A549 (cell line): ENCODE measurements at regions not wholly inside any gene's neighbourhood (a gene's known extent, or its start where the extent isn't known, plus 50 kb on each side); places are given as distances from the start of the nearest gene placed in this dataset.
A peak's percentile ranks its signal among the peaks of the same experiment; 100 is the strongest.

Experiments
- ATAC-seq, 2 experiments: fragments of 200-7000 bp in 1 of 2; fragments of >200 bp in 1 of 2; cut with Nextera tagmentation in 1 of 2; cut with Tn5 transposase in 1 of 2; 3 replicates each; pipeline versions ENCODE4 v1.8.0 to v1.9.1; 2018 to 2020; ENCODE audit warnings: mild to moderate bottlenecking in 1 of 2, moderate library complexity in 1 of 2
- CTCF ChIA-PET: fragments of 300-600 bp; sonication (Branson Sonifier 250); formaldehyde crosslinking; extraction: SDS; loops from one replicate; lab custom pipeline; 2021; ENCODE audit warnings: antibody characterized with exemption, inconsistent platforms; lab: Yijun Ruan, JAX
- POLR2A ChIA-PET: fragments of 350-600 bp; formaldehyde crosslinking; extraction: SDS; loops from one replicate; lab custom pipeline; 2021; ENCODE audit warnings: antibody characterized with exemption, inconsistent platforms; lab: Yijun Ruan, JAX
- DNase-seq, 2 experiments: peaks; one replicate each; pipeline versions ENCODE4 v3.0.0 to v3.0.0-alpha.2; 2011 to 2016; ENCODE audit warnings: low read depth in 1 of 2, low spot score in 1 of 2
- FAIRE-seq: peaks from 2 replicates; lab custom pipeline; 2011; peaks lifted over from hg19 to GRCh38; lab: Jason Lieb, UNC
- H3K27ac ChIP-seq, 2 experiments: fragments of >200 bp; sonication (Bioruptor Twin); formaldehyde crosslinking; 3 replicates each; pipeline ENCODE4 v1.5.1; 2016 to 2017
- H3K4me1 ChIP-seq: fragments of >200 bp; sonication (Bioruptor Twin); formaldehyde crosslinking; 3 replicates; pipeline ENCODE4 v1.6.1; 2016
- H3K4me2 ChIP-seq: fragments of >200 bp; sonication (Bioruptor Twin); formaldehyde crosslinking; 3 replicates; pipeline ENCODE4 v1.6.1; 2016
- H3K4me3 ChIP-seq: fragments of >200 bp; sonication (Bioruptor Twin); formaldehyde crosslinking; 3 replicates; pipeline ENCODE4 v1.5.1; 2016
- H3K9me3 ChIP-seq: fragments of >200 bp; sonication (Bioruptor Twin); formaldehyde crosslinking; 3 replicates; pipeline ENCODE4 v1.6.1; 2016
- EHF ChIP-seq: fragments of 250-450 bp; sonication (Bioruptor Pico); IDR thresholded peaks from 2 replicates; pipeline ENCODE4 v1.5.0; 2020; ENCODE audit warnings: mild to moderate bottlenecking
- FOSL2 ChIP-seq, 2 experiments: fragments of 450-650 bp in 1 of 2; fragments of >200 bp in 1 of 2; sonication (Bioruptor Twin) in 1 of 2; formaldehyde crosslinking; IDR thresholded peaks; 2 replicates each; pipeline versions ENCODE4 v1.5.0 to v1.6.1; 2016 to 2020; ENCODE audit warnings: mild to moderate bottlenecking in 1 of 2, moderate library complexity in 1 of 2
- GATA3 ChIP-seq: IDR thresholded peaks from 2 replicates; pipeline ENCODE4 v1.6.1; 2012; ENCODE audit warnings: borderline replicate concordance
- KDM1A ChIP-seq: fragments of 200-600 bp; sonication (generic); IDR thresholded peaks from 2 replicates; pipeline ENCODE4 v1.6.1; 2016; ENCODE audit warnings: low read depth, mild to moderate bottlenecking
- KDM5A ChIP-seq: fragments of 200-600 bp; sonication (generic); IDR thresholded peaks from 2 replicates; pipeline ENCODE4 v1.6.1; 2016; ENCODE audit warnings: antibody characterized with exemption, mild to moderate bottlenecking
- NPAS2 ChIP-seq: fragments of 250-450 bp; sonication (Bioruptor Pico); IDR thresholded peaks from 2 replicates; pipeline ENCODE4 v1.8.0; 2022; ENCODE audit warnings: mild to moderate bottlenecking, moderate library complexity, borderline replicate concordance
- NR3C1 ChIP-seq: fragments of >200 bp; sonication (Bioruptor Twin); formaldehyde crosslinking; IDR thresholded peaks from 3 replicates; pipeline ENCODE4 v1.6.1; 2017
- SMC3 ChIP-seq: fragments of >200 bp; sonication (Bioruptor Twin); formaldehyde crosslinking; IDR thresholded peaks from 3 replicates; pipeline ENCODE4 v1.6.1; 2018; ENCODE audit warnings: inconsistent platforms
- ZFP36 ChIP-seq: fragments of 450-650 bp; IDR thresholded peaks from 2 replicates; pipeline ENCODE4 v1.6.1; 2014; ENCODE audit warnings: borderline replicate concordance; ENCODE audit not compliant: partially characterized antibody
- WGBS: methylation state at CpG from one replicate; pipeline ENCODE4 v1.1.6; 2017; ENCODE audit errors: missing lambda C conversion rate; 5-methylcytosine and 5-hydroxymethylcytosine counted together
- TF ChIP-seq, protein P1 (sequence below): fragments of >200 bp; sonication (Bioruptor Twin); formaldehyde crosslinking; IDR thresholded peaks from 3 replicates; pipeline ENCODE4 v1.6.1; 2016
- TF ChIP-seq, protein P2 (sequence below): fragments of >200 bp; sonication (Bioruptor Twin); formaldehyde crosslinking; IDR thresholded peaks from 3 replicates; pipeline ENCODE4 v1.5.1; 2016

DNA sequence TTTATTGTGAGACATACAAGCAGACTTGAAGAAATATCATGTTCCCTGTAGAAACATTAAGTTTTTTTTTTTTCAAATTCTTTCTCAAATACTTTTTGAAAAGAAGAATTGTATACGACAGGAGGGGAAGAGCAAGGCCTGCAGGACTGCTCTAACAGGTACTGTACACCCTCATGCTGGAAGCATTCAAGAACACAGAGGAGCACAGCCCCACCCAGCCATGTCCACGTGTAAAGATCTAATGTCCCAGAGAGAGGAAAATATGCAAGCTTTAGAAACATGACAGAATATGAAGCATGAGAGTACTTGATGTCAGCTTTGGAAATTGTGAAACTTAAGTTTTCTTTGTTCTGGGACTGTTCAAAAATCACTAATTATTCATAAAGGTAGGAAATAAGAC is 191.6 kb downstream of the TTC32 start:
- no peaks in the 10 kb centered on the region for H3K9me3 ChIP-seq
- ATAC-seq (no peak), DNase-seq (no peak)
- H3K4me2 ChIP-seq = no peak overlapping the region
- no peak overlapping the region for H3K4me3 ChIP-seq
- TF ChIP-seq SMC3 (peak; percentile 27; the same call in 1 of the 3 replicates), NPAS2 (no peak), GATA3 (no peak), KDM5A (no peak)
- TF ChIP-seq, all 56 proteins: peak for 1
- POLR2A ChIA-PET = no interaction called here
- H3K4me1 ChIP-seq = peaks cover 11% of the 10 kb centered on the region; the same call in 2 of the 3 replicates
- CTCF ChIA-PET = interaction anchor here (0.7 to 1.3 kb wide), 4 partner anchors 8 to 1033 kb away, joined by 3 to 4 read pairs (median 4); no protein-coding TSS in a partner anchor
- H3K27ac ChIP-seq = no peak overlapping the region
- FAIRE-seq = no peak
- 68% methylated on average over 2 of the region's 2 CpGs for WGBS

DNA sequence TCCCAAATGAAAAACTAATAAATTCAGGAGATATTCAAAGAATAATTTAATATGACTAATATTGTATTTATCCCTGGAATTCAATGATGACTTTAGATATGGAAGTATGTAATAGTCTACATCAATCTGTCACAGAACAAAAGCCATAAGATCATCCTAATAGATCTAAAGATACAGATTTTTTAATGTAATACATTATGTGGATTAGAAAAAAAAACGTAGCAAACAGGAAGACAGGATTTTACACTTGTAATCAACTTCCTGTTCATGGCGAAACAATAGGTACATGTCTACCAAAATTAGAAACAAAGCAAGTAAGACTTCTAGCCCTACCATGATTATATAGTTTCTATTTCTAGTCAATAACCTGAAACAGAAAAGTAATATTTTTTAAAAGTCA is 192.2 kb downstream of the TTC32 start:
- TF ChIP-seq KDM1A (no peak), NR3C1 (no peak)
- WGBS = 46% methylated on average over 2 of the region's 2 CpGs
- ChIA-PET CTCF (interaction anchor here (0.7 kb wide), 1 partner anchor 1032 kb away, joined by 3 read pairs; no protein-coding TSS in a partner anchor), POLR2A (no interaction called here)
- ATAC-seq = no peak
- no peaks in the 10 kb centered on the region for H3K9me3 ChIP-seq
- H3K4me2 ChIP-seq = no peak overlapping the region
- H3K4me1 ChIP-seq = peaks cover 11% of the 10 kb centered on the region; the same call in 2 of the 3 replicates
- H3K4me3 ChIP-seq = no peak overlapping the region
- no peak for DNase-seq
- no peak overlapping the region for H3K27ac ChIP-seq
- peak; percentile 23 for FAIRE-seq

DNA sequence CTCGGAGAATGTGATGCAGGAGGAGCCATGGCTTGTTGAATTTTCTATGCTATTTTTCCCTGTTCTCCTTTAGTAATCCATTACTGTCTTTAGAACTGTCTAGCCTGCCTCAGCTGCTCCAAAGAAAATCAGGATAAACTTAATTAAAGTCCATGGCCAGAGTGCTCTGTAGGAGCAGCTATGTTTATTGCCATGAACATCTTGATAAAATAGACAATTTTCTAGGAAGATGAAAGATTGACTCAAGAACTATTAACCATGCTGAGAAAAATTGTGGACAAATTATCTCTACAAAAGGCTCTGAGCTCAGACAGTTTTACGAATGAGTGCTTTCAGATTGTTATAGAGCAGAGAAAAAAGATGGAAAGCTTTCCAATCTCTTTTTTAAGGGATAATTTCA is 193.0 kb downstream of the TTC32 start:
- H3K27ac ChIP-seq = no peak overlapping the region
- no peak for DNase-seq
- CTCF ChIA-PET = no interaction called here
- H3K4me2 ChIP-seq = no peak overlapping the region
- peaks cover 11% of the 10 kb centered on the region; the same call in 2 of the 3 replicates for H3K4me1 ChIP-seq
- peak; percentile 46 for FAIRE-seq
- WGBS = 61% methylated on average over 2 of the region's 2 CpGs
- H3K9me3 ChIP-seq = no peaks in the 10 kb centered on the region
- ATAC-seq = no peak
- TF ChIP-seq, protein P1, sequence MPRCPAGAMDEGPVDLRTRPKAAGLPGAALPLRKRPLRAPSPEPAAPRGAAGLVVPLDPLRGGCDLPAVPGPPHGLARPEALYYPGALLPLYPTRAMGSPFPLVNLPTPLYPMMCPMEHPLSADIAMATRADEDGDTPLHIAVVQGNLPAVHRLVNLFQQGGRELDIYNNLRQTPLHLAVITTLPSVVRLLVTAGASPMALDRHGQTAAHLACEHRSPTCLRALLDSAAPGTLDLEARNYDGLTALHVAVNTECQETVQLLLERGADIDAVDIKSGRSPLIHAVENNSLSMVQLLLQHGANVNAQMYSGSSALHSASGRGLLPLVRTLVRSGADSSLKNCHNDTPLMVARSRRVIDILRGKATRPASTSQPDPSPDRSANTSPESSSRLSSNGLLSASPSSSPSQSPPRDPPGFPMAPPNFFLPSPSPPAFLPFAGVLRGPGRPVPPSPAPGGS = no peak
- TF ChIP-seq KDM5A = no peak
- no peak overlapping the region for H3K4me3 ChIP-seq
- POLR2A ChIA-PET = no interaction called here

DNA sequence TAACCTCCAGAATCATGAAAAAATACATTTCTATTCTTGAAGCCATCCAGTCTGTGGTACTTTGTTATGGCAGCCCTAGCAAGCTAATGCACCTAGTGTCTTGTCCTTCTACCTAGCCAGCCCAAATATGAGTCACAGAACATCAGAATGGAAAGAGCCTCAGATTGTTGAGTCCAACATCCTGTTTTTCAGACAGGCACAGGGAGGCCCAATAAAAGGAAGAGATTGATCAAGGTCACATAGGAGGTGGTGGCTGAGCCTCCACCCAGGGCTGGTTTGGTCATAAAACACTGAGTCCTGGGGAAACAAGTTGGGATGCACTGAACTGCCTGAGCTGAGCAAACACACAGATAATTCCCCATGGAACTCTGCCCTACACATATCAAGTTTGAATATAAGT is 195.5 kb downstream of the TTC32 start:
- Histone ChIP-seq H3K9me3 (no peaks in the 10 kb centered on the region), H3K4me3 (no peak overlapping the region), H3K4me1 (peaks cover 5% of the 10 kb centered on the region; the same call in 2 of the 3 replicates), H3K27ac (no peak overlapping the region), H3K4me2 (no peak overlapping the region)
- ATAC-seq = no peak
- TF ChIP-seq SMC3 (no peak), ZFP36 (no peak), EHF (CRISPR knock-in tag) (no peak)
- CTCF ChIA-PET = interaction anchor here (2.0 kb wide), 1 partner anchor 19 kb away, joined by 6 read pairs; no protein-coding TSS in a partner anchor
- POLR2A ChIA-PET = no interaction called here
- DNase-seq = no peak
- no peak for FAIRE-seq

DNA sequence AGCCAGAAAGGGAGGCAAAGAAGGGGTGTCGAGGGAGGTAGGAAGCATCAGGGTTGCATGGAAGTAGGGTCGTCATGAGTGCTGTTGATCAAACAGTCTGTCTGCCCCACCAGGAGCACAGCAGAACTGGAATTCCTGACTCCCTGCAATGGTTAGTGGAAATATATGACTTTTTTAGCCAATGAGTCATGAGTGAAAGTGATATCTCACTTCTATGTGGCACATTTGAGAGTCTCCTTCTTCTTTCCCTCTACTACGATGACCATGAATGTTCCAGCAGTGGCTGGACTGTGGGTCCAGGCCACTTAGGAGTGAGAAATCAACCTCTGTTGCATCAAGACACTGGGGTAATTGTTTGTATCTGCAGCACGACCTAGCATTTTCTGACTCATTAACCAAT is 199.5 kb downstream of the TTC32 start:
- ATAC-seq = no peak
- H3K4me1 ChIP-seq = no peaks in the 10 kb centered on the region

More for the DNA sequence above, 199.5 kb downstream of the TTC32 start:
- H3K9me3 ChIP-seq = peaks cover 4% of the 10 kb centered on the region; the same call in 2 of the 3 replicates
- ChIA-PET CTCF (interaction anchor here (1.1 to 1.4 kb wide), 3 partner anchors 10 to 161 kb away, joined by 3 to 4 read pairs (median 3); no protein-coding TSS in a partner anchor), POLR2A (no interaction called here)
- 41% methylated on average over 4 of the region's 4 CpGs for WGBS
- no peak for DNase-seq
- H3K27ac ChIP-seq = no peak overlapping the region
- no peak overlapping the region for H3K4me2 ChIP-seq
- no peak overlapping the region for H3K4me3 ChIP-seq
- TF ChIP-seq NR3C1 (no peak), FOSL2 (IDR thresholded peaks at IDR 0.05) (no peak), FOSL2 (CRISPR knock-in tag; IDR thresholded peaks at IDR 0.05) (no peak), ZFP36 (no peak)
- TF ChIP-seq, protein P2, sequence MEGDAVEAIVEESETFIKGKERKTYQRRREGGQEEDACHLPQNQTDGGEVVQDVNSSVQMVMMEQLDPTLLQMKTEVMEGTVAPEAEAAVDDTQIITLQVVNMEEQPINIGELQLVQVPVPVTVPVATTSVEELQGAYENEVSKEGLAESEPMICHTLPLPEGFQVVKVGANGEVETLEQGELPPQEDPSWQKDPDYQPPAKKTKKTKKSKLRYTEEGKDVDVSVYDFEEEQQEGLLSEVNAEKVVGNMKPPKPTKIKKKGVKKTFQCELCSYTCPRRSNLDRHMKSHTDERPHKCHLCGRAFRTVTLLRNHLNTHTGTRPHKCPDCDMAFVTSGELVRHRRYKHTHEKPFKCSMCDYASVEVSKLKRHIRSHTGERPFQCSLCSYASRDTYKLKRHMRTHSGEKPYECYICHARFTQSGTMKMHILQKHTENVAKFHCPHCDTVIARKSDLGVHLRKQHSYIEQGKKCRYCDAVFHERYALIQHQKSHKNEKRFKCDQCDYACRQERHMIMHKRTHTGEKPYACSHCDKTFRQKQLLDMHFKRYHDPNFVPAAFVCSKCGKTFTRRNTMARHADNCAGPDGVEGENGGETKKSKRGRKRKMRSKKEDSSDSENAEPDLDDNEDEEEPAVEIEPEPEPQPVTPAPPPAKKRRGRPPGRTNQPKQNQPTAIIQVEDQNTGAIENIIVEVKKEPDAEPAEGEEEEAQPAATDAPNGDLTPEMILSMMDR = no peak
- peak; percentile 7 for FAIRE-seq
